Endothelial cell (in vitro differentiated cells): ENCODE measurements at regions not wholly inside any gene's neighbourhood (a gene's known extent, or its start where the extent isn't known, plus 50 kb on each side); places are given as distances from the start of the nearest gene placed in this dataset.

ENCODE experiments used
- DNase-seq: peaks from one replicate; pipeline ENCODE4 v3.0.0; 2021; ENCODE audit warnings: low spot score
- H3K27ac Mint-ChIP-seq: one replicate; pipeline ENCODE4 v1.8.0; 2021; ENCODE audit warnings: mixed read lengths, inconsistent platforms; ENCODE audit not compliant: unreplicated experiment
- H3K27me3 Mint-ChIP-seq: one replicate; pipeline ENCODE4 v1.8.0; 2021; ENCODE audit warnings: mild to moderate bottlenecking, moderate library complexity, mixed read lengths, inconsistent platforms; ENCODE audit not compliant: unreplicated experiment
- H3K36me3 Mint-ChIP-seq: one replicate; pipeline ENCODE4 v1.8.0; 2021; ENCODE audit warnings: mild to moderate bottlenecking, low read depth, mixed read lengths, inconsistent platforms; ENCODE audit not compliant: unreplicated experiment
- H3K4me1 Mint-ChIP-seq: one replicate; pipeline ENCODE4 v1.8.0; 2021; ENCODE audit warnings: mild to moderate bottlenecking, mixed read lengths, inconsistent platforms; ENCODE audit not compliant: unreplicated experiment
- H3K4me3 Mint-ChIP-seq: one replicate; pipeline ENCODE4 v1.8.0; 2021; ENCODE audit warnings: mild to moderate bottlenecking, mixed read lengths, inconsistent platforms; ENCODE audit not compliant: unreplicated experiment
- H3K9me3 Mint-ChIP-seq: one replicate; pipeline ENCODE4 v1.8.0; 2021; ENCODE audit warnings: mixed read lengths, inconsistent platforms; ENCODE audit not compliant: unreplicated experiment
- CTCF ChIP-seq: fragments of 200-600 bp; sonication (generic); IDR thresholded peaks from one replicate; pipeline ENCODE4 v1.5.0; 2021; ENCODE audit warnings: antibody characterized with exemption; ENCODE audit not compliant: unreplicated experiment

DNA sequence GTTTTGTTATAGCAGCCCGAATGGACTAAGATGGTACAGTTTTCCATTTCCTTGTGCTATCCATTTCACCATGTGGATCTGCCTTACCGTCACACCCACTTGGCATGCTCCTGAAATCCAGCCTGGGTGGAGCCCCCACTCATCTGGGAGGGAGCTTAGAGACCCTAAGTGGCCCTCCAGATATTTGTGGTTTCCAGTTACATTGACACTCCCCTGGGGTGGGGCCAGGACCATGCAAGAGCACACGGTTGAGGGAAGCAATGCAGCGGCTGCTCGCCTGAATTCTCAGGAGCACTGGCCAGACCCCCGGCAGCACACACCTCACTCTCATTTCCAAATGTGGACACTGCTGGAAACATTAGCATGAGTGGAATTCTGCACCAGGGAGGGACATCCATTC, 231.1 kb downstream of the UTP18 start:
- Mint-ChIP-seq H3K27ac (no peak overlapping the region), H3K4me3 (no peak overlapping the region), H3K36me3 (no peaks in the 10 kb centered on the region), H3K9me3 (no peaks in the 10 kb centered on the region), H3K27me3 (no peaks in the 10 kb centered on the region), H3K4me1 (no peaks in the 10 kb centered on the region)
- DNase-seq, result no peak
- no peak for TF ChIP-seq CTCF

DNA sequence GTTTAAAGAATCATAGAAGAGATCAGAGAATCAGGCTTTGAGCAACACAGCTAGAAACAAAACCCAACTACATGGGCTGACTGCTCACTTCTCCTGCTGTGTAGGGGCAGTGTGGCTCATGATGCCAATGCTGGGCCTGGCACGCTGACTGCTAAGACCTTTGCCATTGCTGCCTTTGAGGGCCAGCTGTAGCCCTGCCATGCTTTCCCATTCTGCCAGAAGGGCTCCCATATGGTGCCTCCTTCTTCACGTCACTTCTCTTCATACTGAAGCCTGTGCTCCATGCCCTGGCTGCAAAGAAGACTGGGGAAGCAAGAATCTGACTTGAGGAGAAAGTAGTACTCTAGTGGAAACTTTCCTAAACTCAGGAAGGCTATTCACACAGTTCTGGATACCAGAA, 232.9 kb downstream of the UTP18 start:
- H3K36me3 Mint-ChIP-seq, result no peaks in the 10 kb centered on the region
- no peak overlapping the region for H3K27ac Mint-ChIP-seq
- no peak for DNase-seq
- no peak for TF ChIP-seq CTCF
- no peaks in the 10 kb centered on the region for H3K9me3 Mint-ChIP-seq
- H3K27me3 Mint-ChIP-seq, result no peaks in the 10 kb centered on the region
- no peaks in the 10 kb centered on the region for H3K4me1 Mint-ChIP-seq
- no peak overlapping the region for H3K4me3 Mint-ChIP-seq

- no peak for DNase-seq
- H3K27me3 Mint-ChIP-seq, result no peaks in the 10 kb centered on the region
Observed at GRCh38 chr17:51496378-51496777, 236.0 kb downstream of the UTP18 start.

DNA sequence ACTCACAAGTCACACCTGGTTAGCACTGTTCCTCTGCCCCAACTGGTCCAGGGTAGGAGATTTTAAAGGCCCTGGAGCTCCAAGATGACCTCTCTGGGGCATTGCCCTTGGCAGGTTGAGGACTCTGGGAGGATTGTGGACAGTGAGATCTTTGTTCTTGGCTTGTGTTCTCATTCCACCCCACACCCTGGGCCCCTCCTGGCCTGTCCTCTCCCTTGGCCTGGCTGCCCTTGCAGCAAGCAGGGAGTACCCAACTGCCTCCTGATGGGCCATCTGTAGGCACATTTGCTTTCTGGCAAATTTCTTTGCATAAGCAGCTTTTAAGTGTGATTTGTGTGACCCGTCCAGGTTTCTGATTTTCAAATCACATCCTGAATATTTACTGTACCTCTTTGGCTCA, 239.6 kb downstream of the UTP18 start:
- Mint-ChIP-seq H3K36me3 (no peaks in the 10 kb centered on the region), H3K27ac (no peak overlapping the region), H3K9me3 (no peaks in the 10 kb centered on the region), H3K27me3 (no peaks in the 10 kb centered on the region), H3K4me3 (no peak overlapping the region), H3K4me1 (no peaks in the 10 kb centered on the region)
- no peak for DNase-seq
- no peak for TF ChIP-seq CTCF

More at GRCh38 chr17:51496378-51496777, 236.0 kb downstream of the UTP18 start:
- no peaks in the 10 kb centered on the region for H3K36me3 Mint-ChIP-seq
- H3K27ac Mint-ChIP-seq, result no peak overlapping the region
- H3K4me3 Mint-ChIP-seq, result no peak overlapping the region
- no peaks in the 10 kb centered on the region for H3K9me3 Mint-ChIP-seq
- no peak for TF ChIP-seq CTCF
- H3K4me1 Mint-ChIP-seq, result no peaks in the 10 kb centered on the region

DNA sequence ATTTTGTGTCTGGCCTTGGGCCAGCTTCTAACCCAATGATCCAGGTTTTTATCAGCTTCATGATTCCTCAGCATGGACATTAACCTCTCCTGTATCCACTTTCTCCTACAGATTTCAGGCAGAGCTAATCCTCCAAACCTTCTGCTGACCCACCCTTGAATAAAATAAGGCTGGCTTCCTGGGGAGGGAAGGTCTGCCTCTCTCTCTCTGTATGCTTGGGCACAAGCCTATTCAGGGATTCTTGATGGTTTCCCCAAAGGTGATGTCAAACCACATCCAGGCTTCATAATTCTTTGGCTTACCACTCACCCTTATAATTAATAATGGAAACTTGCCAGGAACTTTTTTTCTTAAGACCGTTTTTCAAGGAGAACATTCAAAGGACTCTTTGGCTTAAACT, 240.1 kb downstream of the UTP18 start:
- DNase-seq, result no peak
- no peak overlapping the region for H3K4me3 Mint-ChIP-seq
- H3K27ac Mint-ChIP-seq, result no peak overlapping the region
- no peaks in the 10 kb centered on the region for H3K4me1 Mint-ChIP-seq
- no peaks in the 10 kb centered on the region for H3K9me3 Mint-ChIP-seq
- H3K27me3 Mint-ChIP-seq, result no peaks in the 10 kb centered on the region
- no peaks in the 10 kb centered on the region for H3K36me3 Mint-ChIP-seq
- no peak for TF ChIP-seq CTCF
